ENCODE measurements at regions not wholly inside any gene's neighbourhood (a gene's known extent, or its start where the extent isn't known, plus 50 kb on each side); places are given as distances from the start of the nearest gene placed in this dataset.

GRCh38 chr20:19937218-19937617, 79.9 kb upstream of the NAA20 start:
- ATAC-seq: no peak
- no peak for TF ChIP-seq ZC3H10 (CRISPR knock-in tag; IDR thresholded peaks at IDR 0.05)

GRCh38 chr20:19937651-19938420, 79.3 kb upstream of the NAA20 start:
- no peak for TF ChIP-seq POU6F1 (CRISPR knock-in tag; IDR thresholded peaks at IDR 0.05; ENCODE audit: borderline replicate concordance, low read depth)
- no peak for TF ChIP-seq BACH2 (CRISPR knock-in tag; IDR thresholded peaks at IDR 0.05; ENCODE audit: borderline replicate concordance)
- ATAC-seq: no peak

GRCh38 chr20:19938421-19939090, 78.6 kb upstream of the NAA20 start:
- TF ChIP-seq ESRRG (CRISPR knock-in tag; IDR thresholded peaks at IDR 0.05): no peak
- no peak for TF ChIP-seq ZFP30 (CRISPR knock-in tag; IDR thresholded peaks at IDR 0.05)
- no peak for TF ChIP-seq BACH2 (CRISPR knock-in tag; IDR thresholded peaks at IDR 0.05; ENCODE audit: borderline replicate concordance)
- no peak for TF ChIP-seq CSRNP3 (CRISPR knock-in tag; IDR thresholded peaks at IDR 0.05)
- TF ChIP-seq CREB5 (CRISPR knock-in tag; IDR thresholded peaks at IDR 0.05; ENCODE audit: low read depth): no peak
- no peak for TF ChIP-seq ZC3H10 (CRISPR knock-in tag; IDR thresholded peaks at IDR 0.05)
- TF ChIP-seq TSHZ2 (CRISPR knock-in tag; IDR thresholded peaks at IDR 0.05): no peak
- TF ChIP-seq TOX (CRISPR knock-in tag; IDR thresholded peaks at IDR 0.05; ENCODE audit: borderline replicate concordance): no peak
- no peak for TF ChIP-seq SNAI2 (CRISPR knock-in tag; IDR thresholded peaks at IDR 0.05)
- no peak for TF ChIP-seq RARB (CRISPR knock-in tag; IDR thresholded peaks at IDR 0.05)
- no peak for TF ChIP-seq ZNF565 (CRISPR knock-in tag; conservative IDR thresholded peaks at IDR 0.05; ENCODE audit: low read depth)
- no peak for TF ChIP-seq GLIS3 (CRISPR knock-in tag; IDR thresholded peaks at IDR 0.05)
- no peak for TF ChIP-seq PATZ1 (CRISPR knock-in tag; IDR thresholded peaks at IDR 0.05; ENCODE audit: borderline replicate concordance)
- no peak for TF ChIP-seq ZNF8 (CRISPR knock-in tag; IDR thresholded peaks at IDR 0.05)
- TF ChIP-seq PPARA (CRISPR knock-in tag; IDR thresholded peaks at IDR 0.05; ENCODE audit: borderline replicate concordance): no peak
- TF ChIP-seq CSDC2 (CRISPR knock-in tag; IDR thresholded peaks at IDR 0.05): no peak
- no peak for TF ChIP-seq ISL1 (CRISPR knock-in tag; IDR thresholded peaks at IDR 0.05)
- no peak for TF ChIP-seq POU6F1 (CRISPR knock-in tag; IDR thresholded peaks at IDR 0.05; ENCODE audit: borderline replicate concordance, low read depth)
- ATAC-seq: no peak
